GM21825 (cell line): ENCODE measurements at regions not wholly inside any gene's neighbourhood (a gene's known extent, or its start where the extent isn't known, plus 50 kb on each side); places are given as distances from the start of the nearest gene placed in this dataset.

Experiments
- ATAC-seq: cut with Tn5 transposase; IDR thresholded peaks from one replicate; pipeline ENCODE4 v1.9.1; 2021; ENCODE audit warnings: mild to moderate bottlenecking, moderate library complexity; ENCODE audit not compliant: unreplicated experiment

GRCh38 chr16:13545271-13545670 is 374.7 kb upstream of the ERCC4 start:
- no peak for ATAC-seq

- ATAC-seq = no peak
Observed at GRCh38 chr16:13550254-13550653, 369.7 kb upstream of the ERCC4 start.

GRCh38 chr16:13552062-13552959 is 367.6 kb upstream of the ERCC4 start:
- no peak for ATAC-seq

- no peak for ATAC-seq
Observed at GRCh38 chr16:13552960-13553257, 367.0 kb upstream of the ERCC4 start.

- no peak for ATAC-seq
Observed at GRCh38 chr16:13553453-13553985, 366.4 kb upstream of the ERCC4 start.

- no peak for ATAC-seq
Observed at GRCh38 chr16:13554005-13554404, 365.9 kb upstream of the ERCC4 start.

GRCh38 chr16:13554643-13555042 is 365.3 kb upstream of the ERCC4 start:
- no peak for ATAC-seq

- ATAC-seq = no peak
Observed at GRCh38 chr16:13557418-13557817, 362.5 kb upstream of the ERCC4 start.

GRCh38 chr16:13558752-13559151 is 361.2 kb upstream of the ERCC4 start:
- no peak for ATAC-seq

- no peak for ATAC-seq
Observed at GRCh38 chr16:13559624-13560023, 360.3 kb upstream of the ERCC4 start.

GRCh38 chr16:13560151-13560550 is 359.8 kb upstream of the ERCC4 start:
- no peak for ATAC-seq

- no peak for ATAC-seq
Observed at GRCh38 chr16:13561291-13562070, 358.5 kb upstream of the ERCC4 start.

GRCh38 chr16:13568803-13569202 is 351.2 kb upstream of the ERCC4 start:
- ATAC-seq = no peak

- no peak for ATAC-seq
Observed at GRCh38 chr16:13569986-13570385, 350.0 kb upstream of the ERCC4 start.

- no peak for ATAC-seq
Observed at GRCh38 chr16:13571036-13571435, 348.9 kb upstream of the ERCC4 start.

- ATAC-seq = no peak
Observed at GRCh38 chr16:13573903-13574302, 346.1 kb upstream of the ERCC4 start.

GRCh38 chr16:13586051-13586450 is 333.9 kb upstream of the ERCC4 start:
- ATAC-seq = no peak

- ATAC-seq = no peak
Observed at GRCh38 chr16:13587181-13587580, 332.8 kb upstream of the ERCC4 start.

- no peak for ATAC-seq
Observed at GRCh38 chr16:13594823-13595222, 325.1 kb upstream of the ERCC4 start.

- no peak for ATAC-seq
Observed at GRCh38 chr16:13606804-13607203, 313.1 kb upstream of the ERCC4 start.

GRCh38 chr16:13607289-13607688 is 312.7 kb upstream of the ERCC4 start:
- ATAC-seq = no peak

GRCh38 chr16:13611596-13611995 is 308.4 kb upstream of the ERCC4 start:
- ATAC-seq = no peak
